ENCODE measurements at regions not wholly inside any gene's neighbourhood (a gene's known extent, or its start where the extent isn't known, plus 50 kb on each side); places are given as distances from the start of the nearest gene placed in this dataset.

GRCh38 chr20:6235510-6235909 is 112.7 kb upstream of the FERMT1 start:
- no peak overlapping the region for H3K27ac Mint-ChIP-seq
- H3K4me1 Mint-ChIP-seq (ENCODE audit: low read depth) = no peaks in the 10 kb centered on the region
- intact Hi-C loops (cut with micrococcal nuclease) = no loop called here
- H3K27me3 Mint-ChIP-seq (ENCODE audit: insufficient read depth) = peaks cover 2% of the 10 kb centered on the region
- no peaks in the 10 kb centered on the region for H3K36me3 Mint-ChIP-seq (ENCODE audit: low read depth)
- H3K9me3 Mint-ChIP-seq = no peaks in the 10 kb centered on the region
- no peak overlapping the region for H3K4me3 Mint-ChIP-seq
- DNase-seq (ENCODE audit: low spot score) = no peak

GRCh38 chr20:6232436-6232835 is 109.6 kb upstream of the FERMT1 start:
- H3K4me1 Mint-ChIP-seq (ENCODE audit: low read depth) = no peaks in the 10 kb centered on the region
- DNase-seq (ENCODE audit: low spot score) = no peak
- no peaks in the 10 kb centered on the region for H3K36me3 Mint-ChIP-seq (ENCODE audit: low read depth)
- no peaks in the 10 kb centered on the region for H3K27me3 Mint-ChIP-seq (ENCODE audit: insufficient read depth)
- no peaks in the 10 kb centered on the region for H3K9me3 Mint-ChIP-seq
- no peak overlapping the region for H3K4me3 Mint-ChIP-seq
- intact Hi-C loops (cut with micrococcal nuclease) = no loop called here
- H3K27ac Mint-ChIP-seq = no peak overlapping the region

DNA sequence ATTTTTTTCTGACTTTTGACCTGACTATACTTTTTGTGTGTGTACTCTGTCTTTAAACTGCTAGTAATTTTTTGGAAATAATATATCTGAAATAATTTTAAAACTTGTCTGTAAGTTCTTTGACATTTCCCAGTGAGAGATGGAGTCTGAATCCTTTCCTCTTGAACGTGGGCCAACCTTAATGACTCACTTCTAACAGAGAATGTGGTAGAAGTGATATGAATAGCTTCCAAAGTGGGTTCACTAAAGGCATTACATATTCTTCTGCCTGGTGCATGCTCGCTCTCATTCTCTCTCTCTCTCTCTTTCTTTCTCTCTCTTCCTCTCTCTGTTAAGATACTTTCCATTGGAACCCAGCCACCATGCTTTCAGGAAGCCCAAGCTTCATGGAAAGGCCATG is 108.7 kb upstream of the FERMT1 start:
- no peaks in the 10 kb centered on the region for H3K4me1 Mint-ChIP-seq (ENCODE audit: low read depth)
- no peaks in the 10 kb centered on the region for H3K9me3 Mint-ChIP-seq
- DNase-seq (ENCODE audit: low spot score) = no peak
- no peak overlapping the region for H3K4me3 Mint-ChIP-seq
- H3K27me3 Mint-ChIP-seq (ENCODE audit: insufficient read depth) = no peaks in the 10 kb centered on the region
- intact Hi-C loops (cut with micrococcal nuclease) = no loop called here
- no peaks in the 10 kb centered on the region for H3K36me3 Mint-ChIP-seq (ENCODE audit: low read depth)
- H3K27ac Mint-ChIP-seq = no peak overlapping the region

DNA sequence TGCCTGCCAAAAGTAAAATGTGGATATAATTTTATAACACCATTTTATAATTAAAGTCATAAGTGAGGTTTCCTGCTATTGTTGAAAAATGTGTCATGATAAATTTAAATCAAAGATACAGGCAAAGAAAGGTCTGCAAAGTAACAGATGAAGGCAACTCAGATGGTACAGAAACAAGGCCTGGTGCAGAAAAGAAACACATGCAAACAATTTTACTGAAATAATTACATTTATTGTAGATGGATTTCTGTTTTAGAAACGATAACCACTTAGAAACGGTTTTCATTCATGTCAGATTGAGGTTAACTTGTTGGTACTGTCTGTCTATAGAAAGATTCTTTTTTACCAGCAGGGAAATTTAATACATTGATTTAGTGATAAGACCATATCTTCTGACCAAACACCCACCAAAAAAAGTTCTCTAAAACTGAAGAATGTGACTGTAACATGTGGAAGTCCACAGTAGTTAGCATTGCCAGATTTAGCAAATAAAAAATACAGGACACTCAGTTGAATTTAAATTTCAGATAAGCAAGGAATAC is 105.5 kb upstream of the FERMT1 start:
- intact Hi-C loops (cut with micrococcal nuclease) = no loop called here
- DNase-seq (ENCODE audit: low spot score) = no peak
- Mint-ChIP-seq H3K27ac (no peak overlapping the region), H3K4me1 (ENCODE audit: low read depth) (no peaks in the 10 kb centered on the region), H3K9me3 (peaks cover under 1% of the 10 kb centered on the region), H3K27me3 (ENCODE audit: insufficient read depth) (no peaks in the 10 kb centered on the region), H3K36me3 (ENCODE audit: low read depth) (no peaks in the 10 kb centered on the region), H3K4me3 (no peak overlapping the region)

DNA sequence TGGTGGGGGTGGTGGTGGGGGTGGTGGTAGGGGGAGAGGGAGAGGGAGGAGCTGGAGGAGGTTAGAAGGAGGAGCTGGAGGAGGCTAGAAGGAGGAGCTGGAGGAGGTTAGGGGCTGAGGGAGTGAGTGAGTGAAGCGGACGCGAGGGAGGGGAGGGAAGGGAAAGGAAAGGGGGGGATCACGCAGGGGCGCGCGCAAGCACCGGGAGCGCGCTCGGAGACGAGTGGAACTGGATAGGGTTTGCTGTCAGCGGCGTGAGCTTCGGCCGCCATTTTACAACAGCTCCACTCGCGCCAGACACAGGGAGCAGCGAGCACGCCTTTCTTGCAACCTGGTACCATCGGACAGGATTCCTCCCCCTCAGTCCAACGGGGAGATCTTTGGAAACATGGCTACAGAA is 90.5 kb upstream of the FERMT1 start:
- intact Hi-C loops (cut with micrococcal nuclease) = no loop called here

GRCh38 chr20:6212903-6213302 is 90.1 kb upstream of the FERMT1 start:
- H3K9me3 Mint-ChIP-seq = no peaks in the 10 kb centered on the region
- no peaks in the 10 kb centered on the region for H3K27me3 Mint-ChIP-seq (ENCODE audit: insufficient read depth)
- H3K36me3 Mint-ChIP-seq (ENCODE audit: low read depth) = no peaks in the 10 kb centered on the region
- DNase-seq (ENCODE audit: low spot score) = no peak
- no peak overlapping the region for H3K4me3 Mint-ChIP-seq
- intact Hi-C loops (cut with micrococcal nuclease) = no loop called here
- H3K4me1 Mint-ChIP-seq (ENCODE audit: low read depth) = no peaks in the 10 kb centered on the region
- H3K27ac Mint-ChIP-seq = no peak overlapping the region

More for the DNA sequence above, 90.5 kb upstream of the FERMT1 start:
- Mint-ChIP-seq H3K27ac (no peak overlapping the region), H3K27me3 (ENCODE audit: insufficient read depth) (no peaks in the 10 kb centered on the region), H3K9me3 (no peaks in the 10 kb centered on the region), H3K4me1 (ENCODE audit: low read depth) (no peaks in the 10 kb centered on the region), H3K36me3 (ENCODE audit: low read depth) (no peaks in the 10 kb centered on the region), H3K4me3 (no peak overlapping the region)
- no peak for DNase-seq (ENCODE audit: low spot score)

- intact Hi-C loops (cut with micrococcal nuclease) = no loop called here
- no peaks in the 10 kb centered on the region for H3K36me3 Mint-ChIP-seq (ENCODE audit: low read depth)
- no peaks in the 10 kb centered on the region for H3K9me3 Mint-ChIP-seq
- no peaks in the 10 kb centered on the region for H3K4me1 Mint-ChIP-seq (ENCODE audit: low read depth)
- no peak overlapping the region for H3K27ac Mint-ChIP-seq
- DNase-seq (ENCODE audit: low spot score) = no peak
- no peak overlapping the region for H3K4me3 Mint-ChIP-seq
- H3K27me3 Mint-ChIP-seq (ENCODE audit: insufficient read depth) = peaks cover 2% of the 10 kb centered on the region
These were observed 86.3 kb upstream of the FERMT1 start for GRCh38 chr20:6209093-6209492.

DNA sequence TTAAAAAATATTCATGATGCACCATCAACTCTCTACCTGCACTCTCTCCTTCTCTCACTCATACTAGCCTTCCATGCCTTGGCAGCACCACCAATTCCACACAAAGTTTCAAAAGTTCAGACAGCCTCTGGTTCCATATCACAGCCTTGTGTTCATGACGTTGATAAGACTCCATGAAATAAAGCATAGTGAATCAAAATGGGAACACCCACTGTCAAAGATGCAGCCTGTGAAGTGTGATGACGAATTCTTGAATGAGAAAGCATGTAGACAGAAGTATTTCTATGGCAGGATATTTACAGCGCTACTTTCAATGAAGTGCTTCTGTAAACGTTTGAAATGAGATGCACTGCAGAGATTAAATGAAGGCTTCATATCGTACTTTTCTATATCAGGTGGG is 77.3 kb upstream of the FERMT1 start:
- Mint-ChIP-seq H3K4me1 (ENCODE audit: low read depth) (no peaks in the 10 kb centered on the region), H3K9me3 (no peaks in the 10 kb centered on the region), H3K36me3 (ENCODE audit: low read depth) (no peaks in the 10 kb centered on the region), H3K4me3 (no peak overlapping the region), H3K27ac (no peak overlapping the region), H3K27me3 (ENCODE audit: insufficient read depth) (no peaks in the 10 kb centered on the region)
- intact Hi-C loops (cut with micrococcal nuclease) = no loop called here
- DNase-seq (ENCODE audit: low spot score) = no peak

- no peaks in the 10 kb centered on the region for H3K9me3 Mint-ChIP-seq
- intact Hi-C loops (cut with micrococcal nuclease) = no loop called here
- H3K27me3 Mint-ChIP-seq (ENCODE audit: insufficient read depth) = no peaks in the 10 kb centered on the region
- DNase-seq (ENCODE audit: low spot score) = no peak
- no peak overlapping the region for H3K27ac Mint-ChIP-seq
- no peaks in the 10 kb centered on the region for H3K4me1 Mint-ChIP-seq (ENCODE audit: low read depth)
- H3K36me3 Mint-ChIP-seq (ENCODE audit: low read depth) = no peaks in the 10 kb centered on the region
- no peak overlapping the region for H3K4me3 Mint-ChIP-seq
These were observed 62.4 kb upstream of the FERMT1 start for GRCh38 chr20:6185268-6185667.

DNA sequence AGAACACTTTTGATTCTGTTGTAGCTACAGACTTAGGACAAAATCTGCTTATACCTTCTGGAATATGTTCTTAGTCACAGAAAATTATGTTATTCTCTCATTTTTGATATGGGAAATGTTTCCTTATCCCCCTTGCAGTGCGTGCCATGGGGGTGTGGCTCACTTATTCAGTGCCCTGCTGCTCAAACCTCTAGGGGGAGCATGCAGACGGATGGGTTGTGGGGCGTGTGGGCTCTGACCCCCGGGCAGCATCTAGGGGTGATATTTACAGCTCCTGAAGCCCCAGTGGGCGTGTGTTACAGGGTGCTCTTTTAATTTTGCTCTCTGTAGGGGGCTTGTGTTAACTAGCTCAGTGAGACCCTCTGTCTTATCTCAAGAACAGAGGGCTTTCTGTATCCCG is 61.3 kb upstream of the FERMT1 start:
- DNase-seq (ENCODE audit: low spot score) = no peak
- H3K36me3 Mint-ChIP-seq (ENCODE audit: low read depth) = no peaks in the 10 kb centered on the region
- no peaks in the 10 kb centered on the region for H3K9me3 Mint-ChIP-seq
- H3K4me3 Mint-ChIP-seq = no peak overlapping the region
- H3K27ac Mint-ChIP-seq = no peak overlapping the region
- H3K4me1 Mint-ChIP-seq (ENCODE audit: low read depth) = no peaks in the 10 kb centered on the region
- no peaks in the 10 kb centered on the region for H3K27me3 Mint-ChIP-seq (ENCODE audit: insufficient read depth)
- intact Hi-C loops (cut with micrococcal nuclease) = no loop called here

DNA sequence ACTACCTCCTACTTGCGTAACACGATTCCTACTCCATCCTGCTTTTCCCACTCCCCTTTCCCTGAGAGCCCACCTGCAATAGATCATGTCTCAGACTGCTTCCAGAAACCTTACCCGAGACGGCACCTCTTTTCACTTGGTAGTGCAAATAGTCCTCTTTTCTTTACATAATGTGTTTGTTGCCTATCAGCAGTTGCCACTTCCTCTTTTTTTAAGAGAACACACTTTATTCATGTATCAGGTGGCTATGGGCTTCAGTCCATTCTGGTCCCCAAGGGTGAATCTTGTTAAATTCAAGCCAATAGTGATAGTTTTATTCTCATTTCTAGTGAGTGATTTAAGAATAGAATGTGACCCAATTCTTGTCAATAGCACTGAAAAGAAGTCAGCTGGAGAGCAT is 57.7 kb upstream of the FERMT1 start:
- Mint-ChIP-seq H3K27ac (no peak overlapping the region), H3K4me3 (no peak overlapping the region), H3K9me3 (no peaks in the 10 kb centered on the region), H3K36me3 (ENCODE audit: low read depth) (no peaks in the 10 kb centered on the region), H3K4me1 (ENCODE audit: low read depth) (no peaks in the 10 kb centered on the region), H3K27me3 (ENCODE audit: insufficient read depth) (no peaks in the 10 kb centered on the region)
- no peak for DNase-seq (ENCODE audit: low spot score)
- intact Hi-C loops (cut with micrococcal nuclease) = no loop called here

GRCh38 chr20:6178537-6178936 is 55.7 kb upstream of the FERMT1 start:
- Mint-ChIP-seq H3K27ac (no peak overlapping the region), H3K36me3 (ENCODE audit: low read depth) (no peaks in the 10 kb centered on the region), H3K27me3 (ENCODE audit: insufficient read depth) (no peaks in the 10 kb centered on the region), H3K4me3 (no peak overlapping the region), H3K4me1 (ENCODE audit: low read depth) (no peaks in the 10 kb centered on the region), H3K9me3 (no peaks in the 10 kb centered on the region)
- intact Hi-C loops (cut with micrococcal nuclease) = no loop called here
- DNase-seq (ENCODE audit: low spot score) = no peak

- no peaks in the 10 kb centered on the region for H3K4me1 Mint-ChIP-seq (ENCODE audit: low read depth)
- intact Hi-C loops (cut with micrococcal nuclease) = no loop called here
- H3K4me3 Mint-ChIP-seq = no peak overlapping the region
- H3K36me3 Mint-ChIP-seq (ENCODE audit: low read depth) = no peaks in the 10 kb centered on the region
- DNase-seq (ENCODE audit: low spot score) = no peak
- H3K27ac Mint-ChIP-seq = no peak overlapping the region
- H3K27me3 Mint-ChIP-seq (ENCODE audit: insufficient read depth) = no peaks in the 10 kb centered on the region
- no peaks in the 10 kb centered on the region for H3K9me3 Mint-ChIP-seq
These were observed 50.7 kb upstream of the FERMT1 start for GRCh38 chr20:6173481-6173880.

Data from activated T-helper 1 cell treated with anti-CD3 and anti-CD28 coated beads, Interleukin-12 subunit alpha, Interleukin-12 subunit beta, Interleukin-2, Interleukin-4 antibody, amounts not matched to agents 30 ng/mL and 10 ng/mL and 1 ng/mL, durations not matched to agents 14 hours and 24 hours and 36 hours (primary cell).